ENCODE measurements at regions not wholly inside any gene's neighbourhood (a gene's known extent, or its start where the extent isn't known, plus 50 kb on each side); places are given as distances from the start of the nearest gene placed in this dataset.

DNA sequence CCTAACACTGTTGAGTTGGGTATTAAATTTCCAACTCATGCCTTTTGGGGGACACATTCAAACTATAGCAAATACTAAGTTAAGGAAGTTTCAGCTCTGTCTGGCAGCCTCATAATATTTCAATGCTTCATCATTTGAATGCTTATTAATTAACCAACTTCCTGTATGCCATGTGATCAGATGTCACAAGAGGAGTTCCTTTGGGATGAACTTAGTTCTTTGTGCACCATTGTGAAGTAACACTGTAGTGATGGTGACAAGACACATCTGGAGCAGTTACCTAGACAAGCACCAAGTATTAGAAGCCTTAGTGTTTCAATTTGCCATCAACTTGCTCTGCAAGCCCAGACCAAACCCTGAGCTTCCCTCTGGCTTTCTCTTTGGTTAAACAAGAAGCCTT lies 90.7 kb upstream of the IL12B start:
- no peak for TF ChIP-seq POLR2A (IDR thresholded peaks at IDR 0.05)
- TF ChIP-seq, protein P1, sequence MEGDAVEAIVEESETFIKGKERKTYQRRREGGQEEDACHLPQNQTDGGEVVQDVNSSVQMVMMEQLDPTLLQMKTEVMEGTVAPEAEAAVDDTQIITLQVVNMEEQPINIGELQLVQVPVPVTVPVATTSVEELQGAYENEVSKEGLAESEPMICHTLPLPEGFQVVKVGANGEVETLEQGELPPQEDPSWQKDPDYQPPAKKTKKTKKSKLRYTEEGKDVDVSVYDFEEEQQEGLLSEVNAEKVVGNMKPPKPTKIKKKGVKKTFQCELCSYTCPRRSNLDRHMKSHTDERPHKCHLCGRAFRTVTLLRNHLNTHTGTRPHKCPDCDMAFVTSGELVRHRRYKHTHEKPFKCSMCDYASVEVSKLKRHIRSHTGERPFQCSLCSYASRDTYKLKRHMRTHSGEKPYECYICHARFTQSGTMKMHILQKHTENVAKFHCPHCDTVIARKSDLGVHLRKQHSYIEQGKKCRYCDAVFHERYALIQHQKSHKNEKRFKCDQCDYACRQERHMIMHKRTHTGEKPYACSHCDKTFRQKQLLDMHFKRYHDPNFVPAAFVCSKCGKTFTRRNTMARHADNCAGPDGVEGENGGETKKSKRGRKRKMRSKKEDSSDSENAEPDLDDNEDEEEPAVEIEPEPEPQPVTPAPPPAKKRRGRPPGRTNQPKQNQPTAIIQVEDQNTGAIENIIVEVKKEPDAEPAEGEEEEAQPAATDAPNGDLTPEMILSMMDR (IDR thresholded peaks at IDR 0.05), result no peak
